ENCODE measurements at regions not wholly inside any gene's neighbourhood (a gene's known extent, or its start where the extent isn't known, plus 50 kb on each side); places are given as distances from the start of the nearest gene placed in this dataset.

- no peak overlapping the region for H3K4me3 ChIP-seq (ENCODE audit: low read depth, low read length)
- TF ChIP-seq CTCF (IDR thresholded peaks at IDR 0.05; ENCODE audit: low read depth, low read length, missing control alignments), result no peak
- no peak for DNase-seq (ENCODE audit: low read depth)
These were observed 332.5 kb upstream of the RPS23 start for GRCh38 chr5:82610686-82611085.

DNA sequence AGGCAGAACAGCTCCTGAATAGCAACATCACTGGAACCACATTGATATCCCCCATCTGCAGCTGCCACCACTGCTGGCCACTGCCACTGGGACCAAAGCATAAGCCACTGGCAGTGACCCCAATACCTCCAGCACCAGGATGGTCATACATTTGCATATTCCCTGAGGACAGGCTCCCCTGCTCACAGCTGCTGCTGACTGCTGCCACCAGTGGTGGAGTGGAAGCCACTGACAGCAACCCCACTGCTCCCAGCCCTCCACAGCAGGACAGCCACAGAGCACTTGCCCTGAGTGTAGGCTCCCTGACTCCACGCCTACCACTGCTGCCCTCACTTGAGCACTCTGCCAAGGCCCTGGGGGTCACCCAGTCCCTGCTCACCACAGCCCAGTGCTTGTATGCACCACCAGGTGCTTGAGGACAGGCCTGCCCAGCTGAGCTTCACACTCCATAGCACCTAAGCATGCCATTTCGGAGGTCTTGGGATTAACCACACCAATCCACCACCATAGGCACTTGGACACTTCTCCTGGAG lies 327.4 kb upstream of the RPS23 start:
- no peak for DNase-seq (ENCODE audit: low read depth)
- TF ChIP-seq CTCF (IDR thresholded peaks at IDR 0.05; ENCODE audit: low read depth, low read length, missing control alignments), result no peak
- H3K4me3 ChIP-seq (ENCODE audit: low read depth, low read length), result no peak overlapping the region

- TF ChIP-seq CTCF (IDR thresholded peaks at IDR 0.05; ENCODE audit: low read depth, low read length, missing control alignments), result no peak
- H3K4me3 ChIP-seq (ENCODE audit: low read depth, low read length), result no peak overlapping the region
- DNase-seq (ENCODE audit: low read depth), result no peak
These were observed 325.2 kb upstream of the RPS23 start for GRCh38 chr5:82603033-82603987.

DNA sequence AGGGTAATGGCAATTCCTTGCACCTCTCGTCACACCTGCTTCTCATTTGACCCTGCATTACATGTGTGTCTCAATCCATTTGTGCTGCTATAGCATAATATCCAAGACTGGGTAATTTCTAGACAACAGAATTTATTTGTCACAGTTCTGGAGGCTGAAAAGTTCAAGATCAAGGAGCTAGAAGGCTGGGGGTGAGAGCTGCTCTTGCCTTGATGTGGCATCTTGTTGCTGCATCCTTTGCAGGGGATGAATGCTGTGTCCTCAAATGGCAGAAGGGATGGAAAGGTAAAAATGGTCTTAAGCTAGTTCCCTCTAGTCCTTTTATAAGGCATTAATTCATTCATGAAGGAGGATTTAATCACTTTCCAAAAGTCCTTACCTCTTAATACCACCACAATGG lies 323.7 kb upstream of the RPS23 start:
- no peak for TF ChIP-seq CTCF (IDR thresholded peaks at IDR 0.05; ENCODE audit: low read depth, low read length, missing control alignments)
- H3K4me3 ChIP-seq (ENCODE audit: low read depth, low read length), result no peak overlapping the region
- DNase-seq (ENCODE audit: low read depth), result no peak

GRCh38 chr5:82601077-82601476 lies 322.9 kb upstream of the RPS23 start:
- no peak for DNase-seq (ENCODE audit: low read depth)
- H3K4me3 ChIP-seq (ENCODE audit: low read depth, low read length), result no peak overlapping the region
- no peak for TF ChIP-seq CTCF (IDR thresholded peaks at IDR 0.05; ENCODE audit: low read depth, low read length, missing control alignments)

DNA sequence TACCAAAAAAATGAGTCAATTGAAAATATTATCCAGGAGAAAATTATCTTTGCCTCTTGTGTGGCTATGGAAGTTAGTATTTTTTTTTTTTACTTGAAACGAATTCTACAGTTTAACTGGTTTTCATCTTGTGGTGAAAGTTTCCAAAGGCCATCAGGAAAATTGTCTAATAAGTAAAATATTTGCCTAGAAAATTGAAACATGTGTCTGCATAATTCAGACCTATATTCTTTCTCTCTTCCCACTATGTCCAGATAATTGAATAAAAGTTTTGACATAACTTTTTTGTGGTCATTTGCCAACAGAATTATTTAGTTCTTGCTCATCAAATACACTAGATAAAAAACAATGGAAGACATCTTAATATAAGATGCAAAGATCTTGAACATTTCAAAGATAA lies 321.5 kb upstream of the RPS23 start:
- no peak for DNase-seq (ENCODE audit: low read depth)
- no peak overlapping the region for H3K4me3 ChIP-seq (ENCODE audit: low read depth, low read length)
- TF ChIP-seq CTCF (IDR thresholded peaks at IDR 0.05; ENCODE audit: low read depth, low read length, missing control alignments), result no peak

Measured in GM12864 (cell line).